KMS-11 (cell line): ENCODE measurements at regions not wholly inside any gene's neighbourhood (a gene's known extent, or its start where the extent isn't known, plus 50 kb on each side); places are given as distances from the start of the nearest gene placed in this dataset.

Experiments used
- H2AFZ ChIP-seq: fragments of 200-600 bp; sonication (generic); 2 replicates; pipeline ENCODE4 v1.6.1; 2016; ENCODE audit warnings: antibody characterized with exemption, mixed run types, low read depth
- H3K27ac ChIP-seq: fragments of 200-600 bp; sonication (generic); 2 replicates; pipeline ENCODE4 v1.6.1; 2016; ENCODE audit warnings: mild to moderate bottlenecking, mixed run types
- H3K27me3 ChIP-seq: fragments of 200-600 bp; sonication (generic); 2 replicates; pipeline ENCODE4 v1.6.1; 2017; ENCODE audit warnings: mild to moderate bottlenecking, low read depth, mixed run types, moderate library complexity; ENCODE audit not compliant: insufficient read depth
- H3K36me3 ChIP-seq: fragments of 200-600 bp; sonication (generic); 2 replicates; pipeline ENCODE4 v1.6.1; 2017; ENCODE audit warnings: mild to moderate bottlenecking, mixed run types; ENCODE audit not compliant: insufficient read depth
- H3K4me1 ChIP-seq: fragments of 200-600 bp; sonication (generic); 2 replicates; pipeline ENCODE4 v1.6.1; 2016; ENCODE audit warnings: mild to moderate bottlenecking, low read depth, mixed run types; ENCODE audit not compliant: poor library complexity, severe bottlenecking
- H3K4me2 ChIP-seq: fragments of 200-600 bp; sonication (generic); 2 replicates; pipeline ENCODE4 v1.7.0; 2016; ENCODE audit warnings: mild to moderate bottlenecking, mixed run types
- H3K4me3 ChIP-seq: fragments of 200-600 bp; sonication (generic); IDR thresholded peaks from 2 replicates; pipeline ENCODE4 v1.6.1; 2017; ENCODE audit warnings: low read depth, low read length, mixed read lengths; ENCODE audit not compliant: insufficient read depth
- H3K79me2 ChIP-seq: fragments of 200-600 bp; sonication (generic); 2 replicates; pipeline ENCODE4 v1.6.1; 2016; ENCODE audit warnings: low read depth, mixed run types; ENCODE audit not compliant: insufficient read depth
- H3K9ac ChIP-seq: fragments of 200-600 bp; sonication (generic); 2 replicates; pipeline ENCODE4 v1.6.1; 2016; ENCODE audit warnings: mild to moderate bottlenecking, mixed run types
- H4K20me1 ChIP-seq: fragments of 200-600 bp; sonication (generic); 2 replicates; pipeline ENCODE4 v1.6.1; 2016; ENCODE audit warnings: mild to moderate bottlenecking, mixed run types; ENCODE audit not compliant: insufficient read depth
- TF ChIP-seq, protein P1 (sequence below): fragments of 200-600 bp; sonication (generic); conservative IDR thresholded peaks from 2 replicates; pipeline ENCODE4 v1.6.1; 2017; ENCODE audit warnings: low read depth, mild to moderate bottlenecking, antibody characterized with exemption, low read length, moderate library complexity, mixed read lengths

DNA sequence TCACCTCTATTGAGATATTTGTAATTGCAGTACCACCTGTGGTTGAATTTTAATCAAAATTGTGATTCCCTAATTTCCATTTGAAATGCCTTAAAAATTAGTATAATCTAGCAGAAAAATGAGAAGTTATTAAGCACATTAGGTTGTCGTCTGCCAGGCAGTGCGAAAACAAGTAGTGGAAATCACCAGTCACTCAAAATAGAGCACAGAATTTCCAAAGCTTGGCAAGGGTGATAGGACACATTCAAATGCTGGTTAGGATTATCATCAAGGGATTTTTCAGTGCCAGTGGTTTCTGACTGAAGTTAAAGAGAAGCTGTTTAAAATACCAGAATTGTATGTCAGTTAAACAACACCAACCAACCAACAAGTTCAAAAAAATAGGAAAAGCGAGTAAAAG is 97.8 kb downstream of the PLK2 start:
- H3K4me1 ChIP-seq = no peaks in the 10 kb centered on the region
- no peaks in the 10 kb centered on the region for H3K27me3 ChIP-seq
- H3K27ac ChIP-seq = no peak overlapping the region
- H2AFZ ChIP-seq = no peak overlapping the region
- H3K4me2 ChIP-seq = no peak overlapping the region
- no peaks in the 10 kb centered on the region for H3K36me3 ChIP-seq
- no peaks in the 10 kb centered on the region for H4K20me1 ChIP-seq
- H3K4me3 ChIP-seq = no peak overlapping the region
- TF ChIP-seq, protein P1, sequence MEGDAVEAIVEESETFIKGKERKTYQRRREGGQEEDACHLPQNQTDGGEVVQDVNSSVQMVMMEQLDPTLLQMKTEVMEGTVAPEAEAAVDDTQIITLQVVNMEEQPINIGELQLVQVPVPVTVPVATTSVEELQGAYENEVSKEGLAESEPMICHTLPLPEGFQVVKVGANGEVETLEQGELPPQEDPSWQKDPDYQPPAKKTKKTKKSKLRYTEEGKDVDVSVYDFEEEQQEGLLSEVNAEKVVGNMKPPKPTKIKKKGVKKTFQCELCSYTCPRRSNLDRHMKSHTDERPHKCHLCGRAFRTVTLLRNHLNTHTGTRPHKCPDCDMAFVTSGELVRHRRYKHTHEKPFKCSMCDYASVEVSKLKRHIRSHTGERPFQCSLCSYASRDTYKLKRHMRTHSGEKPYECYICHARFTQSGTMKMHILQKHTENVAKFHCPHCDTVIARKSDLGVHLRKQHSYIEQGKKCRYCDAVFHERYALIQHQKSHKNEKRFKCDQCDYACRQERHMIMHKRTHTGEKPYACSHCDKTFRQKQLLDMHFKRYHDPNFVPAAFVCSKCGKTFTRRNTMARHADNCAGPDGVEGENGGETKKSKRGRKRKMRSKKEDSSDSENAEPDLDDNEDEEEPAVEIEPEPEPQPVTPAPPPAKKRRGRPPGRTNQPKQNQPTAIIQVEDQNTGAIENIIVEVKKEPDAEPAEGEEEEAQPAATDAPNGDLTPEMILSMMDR = no peak
- H3K79me2 ChIP-seq = no peaks in the 10 kb centered on the region
- H3K9ac ChIP-seq = no peak overlapping the region

DNA sequence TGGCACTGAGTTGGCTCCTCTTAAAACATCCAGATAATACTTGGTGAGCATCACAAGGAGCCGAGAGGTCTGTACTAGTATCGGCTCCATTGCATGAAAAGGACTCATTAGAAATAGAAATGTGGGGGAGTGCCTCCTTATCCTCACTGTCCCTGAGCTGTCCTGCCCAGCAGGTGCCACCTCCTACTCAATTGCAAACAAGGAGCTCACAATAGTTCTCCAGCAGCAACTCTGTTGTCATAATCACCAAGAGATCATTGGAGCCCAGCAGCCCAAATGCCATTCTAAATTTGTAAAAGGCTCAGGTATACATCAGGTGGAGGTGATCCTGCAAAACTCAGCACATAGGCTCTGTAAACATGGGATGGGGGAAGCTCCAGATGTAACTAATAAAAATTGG is 99.1 kb downstream of the PLK2 start:
- Histone ChIP-seq H4K20me1 (no peaks in the 10 kb centered on the region), H3K36me3 (no peaks in the 10 kb centered on the region)
- TF ChIP-seq, protein P1 = no peak

DNA sequence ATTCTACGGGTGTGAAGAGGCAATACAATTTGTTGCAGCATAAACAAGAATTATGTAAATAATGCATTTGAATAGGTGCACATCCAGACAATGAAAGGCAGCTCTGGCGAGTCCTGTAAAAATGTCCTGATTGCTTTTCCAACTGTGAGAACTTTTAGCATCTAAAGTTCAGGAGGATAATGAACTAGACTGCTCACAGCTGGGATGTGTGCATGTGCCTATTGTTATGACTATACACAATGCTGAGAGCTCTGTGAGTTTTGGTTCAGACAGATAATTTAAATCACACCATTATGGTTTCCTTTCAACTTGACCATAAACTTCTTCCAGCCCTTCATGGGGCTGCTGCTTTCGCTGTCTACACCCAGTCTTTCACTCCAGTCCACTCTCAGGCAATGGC is 99.9 kb downstream of the PLK2 start:
- Histone ChIP-seq H3K27me3 (no peaks in the 10 kb centered on the region), H3K4me1 (no peaks in the 10 kb centered on the region), H4K20me1 (no peaks in the 10 kb centered on the region), H3K36me3 (no peaks in the 10 kb centered on the region), H3K27ac (no peak overlapping the region), H3K9ac (no peak overlapping the region), H2AFZ (no peak overlapping the region), H3K79me2 (no peaks in the 10 kb centered on the region), H3K4me3 (no peak overlapping the region), H3K4me2 (no peak overlapping the region)
- TF ChIP-seq, protein P1 = no peak

More for the DNA sequence above, 99.1 kb downstream of the PLK2 start:
- Histone ChIP-seq H3K4me2 (no peak overlapping the region), H3K4me3 (no peak overlapping the region), H3K27me3 (no peaks in the 10 kb centered on the region), H3K4me1 (no peaks in the 10 kb centered on the region), H2AFZ (no peak overlapping the region), H3K9ac (no peak overlapping the region), H3K79me2 (no peaks in the 10 kb centered on the region), H3K27ac (no peak overlapping the region)

DNA sequence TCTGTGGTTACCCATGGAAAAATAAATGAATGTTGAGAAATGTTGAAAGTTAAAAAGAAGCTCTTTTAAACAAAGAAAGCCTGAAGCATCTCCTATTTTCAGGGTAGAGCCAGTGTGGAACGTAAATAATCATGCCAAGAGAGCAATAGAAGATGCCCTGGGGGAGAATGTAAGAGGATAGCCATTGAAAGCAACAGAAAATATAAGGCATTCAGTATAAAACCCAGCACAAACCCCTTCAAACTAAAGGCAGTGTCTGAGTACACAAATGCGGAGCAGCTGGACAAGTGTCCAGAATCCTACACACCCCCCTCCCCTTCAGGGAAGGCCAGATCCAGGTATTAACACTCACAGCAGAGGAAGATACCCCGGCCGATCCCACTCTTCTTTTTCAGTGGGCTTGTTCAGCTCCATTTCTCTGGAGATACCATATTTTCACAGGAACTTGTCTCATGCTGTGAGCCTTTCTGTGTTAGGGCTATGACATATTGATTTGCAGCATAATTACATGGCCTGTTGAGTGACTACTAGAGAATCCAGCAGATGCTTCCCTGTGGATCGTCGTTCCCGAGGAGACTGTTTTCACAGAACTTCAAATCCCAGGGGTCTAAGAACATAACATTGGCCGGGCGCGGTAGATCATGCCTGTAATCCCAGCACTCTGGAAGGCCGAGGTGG is 101.2 kb downstream of the PLK2 start:
- no peaks in the 10 kb centered on the region for H4K20me1 ChIP-seq
- H3K27ac ChIP-seq = no peak overlapping the region
- no peak overlapping the region for H3K4me3 ChIP-seq
- no peak overlapping the region for H2AFZ ChIP-seq
- H3K36me3 ChIP-seq = no peaks in the 10 kb centered on the region
- H3K4me1 ChIP-seq = no peaks in the 10 kb centered on the region
- no peaks in the 10 kb centered on the region for H3K79me2 ChIP-seq
- H3K4me2 ChIP-seq = no peak overlapping the region
- H3K9ac ChIP-seq = no peak overlapping the region
- TF ChIP-seq, protein P1 = no peak
- no peaks in the 10 kb centered on the region for H3K27me3 ChIP-seq
